AG09319 (cell line): ENCODE measurements at regions not wholly inside any gene's neighbourhood (a gene's known extent, or its start where the extent isn't known, plus 50 kb on each side); places are given as distances from the start of the nearest gene placed in this dataset.

Source experiments
- DNase-seq: peaks from one replicate; pipeline ENCODE4 v3.0.0-alpha.2; 2010; ENCODE audit warnings: low read depth; ENCODE audit errors: extremely low read depth
- TF ChIP-seq, protein P1 (sequence below): IDR thresholded peaks from 2 replicates; pipeline ENCODE4 v1.5.1; 2011; ENCODE audit warnings: low read depth, mild to moderate bottlenecking, inconsistent platforms, low read length, moderate library complexity

GRCh38 chr2:7586898-7587297 lies 669.7 kb downstream of the RNF144A start:
- DNase-seq, result no peak
- TF ChIP-seq, protein P1, sequence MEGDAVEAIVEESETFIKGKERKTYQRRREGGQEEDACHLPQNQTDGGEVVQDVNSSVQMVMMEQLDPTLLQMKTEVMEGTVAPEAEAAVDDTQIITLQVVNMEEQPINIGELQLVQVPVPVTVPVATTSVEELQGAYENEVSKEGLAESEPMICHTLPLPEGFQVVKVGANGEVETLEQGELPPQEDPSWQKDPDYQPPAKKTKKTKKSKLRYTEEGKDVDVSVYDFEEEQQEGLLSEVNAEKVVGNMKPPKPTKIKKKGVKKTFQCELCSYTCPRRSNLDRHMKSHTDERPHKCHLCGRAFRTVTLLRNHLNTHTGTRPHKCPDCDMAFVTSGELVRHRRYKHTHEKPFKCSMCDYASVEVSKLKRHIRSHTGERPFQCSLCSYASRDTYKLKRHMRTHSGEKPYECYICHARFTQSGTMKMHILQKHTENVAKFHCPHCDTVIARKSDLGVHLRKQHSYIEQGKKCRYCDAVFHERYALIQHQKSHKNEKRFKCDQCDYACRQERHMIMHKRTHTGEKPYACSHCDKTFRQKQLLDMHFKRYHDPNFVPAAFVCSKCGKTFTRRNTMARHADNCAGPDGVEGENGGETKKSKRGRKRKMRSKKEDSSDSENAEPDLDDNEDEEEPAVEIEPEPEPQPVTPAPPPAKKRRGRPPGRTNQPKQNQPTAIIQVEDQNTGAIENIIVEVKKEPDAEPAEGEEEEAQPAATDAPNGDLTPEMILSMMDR, result no peak

- TF ChIP-seq, protein P1, result no peak
- no peak for DNase-seq
These were observed 671.1 kb downstream of the RNF144A start for GRCh38 chr2:7588295-7588694.

- TF ChIP-seq, protein P1, result no peak
- DNase-seq, result no peak
These were observed 675.5 kb downstream of the RNF144A start for GRCh38 chr2:7592618-7593140.

DNA sequence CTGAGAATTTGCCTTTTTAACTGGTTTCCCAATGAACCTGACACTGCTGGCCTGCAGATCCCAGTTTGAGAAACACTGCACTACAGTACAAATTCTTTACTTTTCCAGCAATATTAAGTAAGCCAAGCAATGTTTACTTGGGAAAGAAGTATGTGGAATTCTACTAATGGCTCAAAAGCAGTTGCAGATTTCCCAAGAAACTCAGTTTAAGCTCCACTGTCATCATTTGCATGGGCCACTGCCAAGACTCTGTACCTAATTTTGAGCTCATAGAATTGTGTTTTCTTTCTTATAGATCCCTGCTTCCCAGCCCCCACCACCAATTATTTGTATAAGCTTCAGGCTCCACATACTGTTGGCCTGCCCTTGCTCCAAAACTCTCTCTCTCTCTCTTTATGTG lies 676.1 kb downstream of the RNF144A start:
- TF ChIP-seq, protein P1, result no peak
- no peak for DNase-seq

DNA sequence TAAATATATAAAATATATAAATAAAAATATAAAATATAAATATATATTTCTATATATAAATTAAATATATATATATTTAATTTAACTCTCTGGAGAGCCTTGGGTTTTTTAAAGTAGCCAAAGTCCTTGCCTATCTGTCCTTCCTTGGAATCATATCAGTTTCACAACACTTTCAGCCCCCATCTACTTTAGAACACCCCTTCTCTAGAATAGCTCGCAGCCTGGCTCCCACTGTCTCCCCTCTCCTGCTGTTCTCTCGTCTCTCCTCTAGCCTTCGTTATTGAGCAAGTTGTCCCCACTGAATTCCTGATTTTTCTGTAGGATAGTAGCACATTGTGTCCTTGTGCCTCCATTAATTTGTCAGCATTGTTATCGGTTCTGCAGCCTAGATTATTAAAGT lies 677.0 kb downstream of the RNF144A start:
- DNase-seq, result no peak
- TF ChIP-seq, protein P1, result no peak

- TF ChIP-seq, protein P1, result no peak
- no peak for DNase-seq
These were observed 678.0 kb downstream of the RNF144A start for GRCh38 chr2:7595206-7595605.

GRCh38 chr2:7598402-7598801 lies 681.2 kb downstream of the RNF144A start:
- TF ChIP-seq, protein P1, result no peak
- DNase-seq, result no peak
